Forelimb muscle (tissue), 1 donor: ENCODE measurements at regions not wholly inside any gene's neighbourhood (a gene's known extent, or its start where the extent isn't known, plus 50 kb on each side); places are given as distances from the start of the nearest gene placed in this dataset.
"Not testable (repeated sequence)": the region's sequence is repeated elsewhere in the genome, so short reads cannot be mapped to it uniquely, and the experiment has no call there.

Experiments used
- DNase-seq: peaks from one replicate; pipeline ENCODE4 v3.0.0-alpha.2; 2013; ENCODE audit warnings: low read depth

- DNase-seq = no peak
These were observed 629.4 kb downstream of the PLOD2 start for GRCh38 chr3:145531548-145531947.

- no peak for DNase-seq
These were observed 627.3 kb downstream of the PLOD2 start for GRCh38 chr3:145533696-145534095.

- DNase-seq = no peak
These were observed 624.5 kb downstream of the PLOD2 start for GRCh38 chr3:145536461-145536860.

- DNase-seq = no peak
These were observed 610.5 kb downstream of the PLOD2 start for GRCh38 chr3:145550522-145550921.

- DNase-seq = no peak
These were observed 603.6 kb downstream of the PLOD2 start for GRCh38 chr3:145557405-145557804.

- no peak for DNase-seq
These were observed 582.5 kb downstream of the PLOD2 start for GRCh38 chr3:145578471-145578870.

GRCh38 chr3:145581694-145582093 is 579.3 kb downstream of the PLOD2 start:
- DNase-seq = no peak

- DNase-seq = no peak
These were observed 556.1 kb downstream of the PLOD2 start for GRCh38 chr3:145604851-145605250.

- no peak for DNase-seq
These were observed 541.0 kb downstream of the PLOD2 start for GRCh38 chr3:145620002-145620401.

GRCh38 chr3:145620486-145620885 is 540.5 kb downstream of the PLOD2 start:
- DNase-seq = no peak

- no peak for DNase-seq
These were observed 537.6 kb downstream of the PLOD2 start for GRCh38 chr3:145623349-145623748.

GRCh38 chr3:145628211-145628610 is 532.8 kb downstream of the PLOD2 start:
- no peak for DNase-seq

GRCh38 chr3:145637105-145637504 is 523.9 kb downstream of the PLOD2 start:
- no peak for DNase-seq

GRCh38 chr3:145639003-145639606 is 521.9 kb downstream of the PLOD2 start:
- no peak for DNase-seq

GRCh38 chr3:145639875-145640274 is 521.1 kb downstream of the PLOD2 start:
- no peak for DNase-seq

GRCh38 chr3:145648396-145648795 is 512.6 kb downstream of the PLOD2 start:
- no peak for DNase-seq

GRCh38 chr3:145649368-145649887 is 511.6 kb downstream of the PLOD2 start:
- DNase-seq = no peak

GRCh38 chr3:145650170-145650569 is 510.8 kb downstream of the PLOD2 start:
- no peak for DNase-seq

GRCh38 chr3:145671121-145671520 is 489.9 kb downstream of the PLOD2 start:
- DNase-seq = no peak

- no peak for DNase-seq
These were observed 487.1 kb downstream of the PLOD2 start for GRCh38 chr3:145673838-145674237.

GRCh38 chr3:145678401-145678800 is 482.6 kb downstream of the PLOD2 start:
- no peak for DNase-seq

- DNase-seq = no peak
These were observed 479.8 kb downstream of the PLOD2 start for GRCh38 chr3:145681181-145681580.

- not testable (repeated sequence) for DNase-seq
These were observed 473.0 kb downstream of the PLOD2 start for GRCh38 chr3:145687978-145688377.

GRCh38 chr3:145692751-145693150 is 468.2 kb downstream of the PLOD2 start:
- DNase-seq = no peak
